ENCODE measurements at regions not wholly inside any gene's neighbourhood (a gene's known extent, or its start where the extent isn't known, plus 50 kb on each side); places are given as distances from the start of the nearest gene placed in this dataset.

- no peak for TF ChIP-seq CTCF (IDR thresholded peaks at IDR 0.05)
- no peak for TF ChIP-seq EP300 (IDR thresholded peaks at IDR 0.05)
Measured at GRCh38 chr6:19613678-19614077, 223.5 kb upstream of the ID4 start.

Measured in esophagus muscularis mucosa (tissue), 3 donors.